OCI-LY1 (cell line): ENCODE measurements at regions not wholly inside any gene's neighbourhood (a gene's known extent, or its start where the extent isn't known, plus 50 kb on each side); places are given as distances from the start of the nearest gene placed in this dataset.

ENCODE experiments used
- H2AFZ ChIP-seq: fragments of 200-600 bp; sonication (generic), shearing (Covaris generic); 2 replicates; pipeline ENCODE4 v1.6.0; 2014; ENCODE audit warnings: antibody characterized with exemption, mild to moderate bottlenecking, low read length
- H3F3A ChIP-seq: fragments of 200-600 bp; sonication (generic), shearing (Covaris generic); 2 replicates; pipeline ENCODE4 v1.6.0; 2014; ENCODE audit warnings: mild to moderate bottlenecking, antibody characterized with exemption, low read length, moderate library complexity; ENCODE audit not compliant: insufficient read depth
- H3K27ac ChIP-seq: fragments of 200-600 bp; sonication (generic); 2 replicates; pipeline ENCODE4 v1.5.1; 2014; ENCODE audit warnings: low read length, mixed run types, mild to moderate bottlenecking, low read depth; ENCODE audit not compliant: poor library complexity, severe bottlenecking
- H3K27me3 ChIP-seq: fragments of 200-600 bp; sonication (generic); 2 replicates; pipeline ENCODE4 v1.6.0; 2014; ENCODE audit warnings: antibody characterized with exemption, mild to moderate bottlenecking, low read length, moderate library complexity; ENCODE audit not compliant: insufficient read depth
- H3K36me3 ChIP-seq: fragments of 200-600 bp; sonication (generic); 2 replicates; pipeline ENCODE4 v1.6.1; 2014; ENCODE audit warnings: mild to moderate bottlenecking, antibody characterized with exemption, low read length, moderate library complexity, mixed read lengths; ENCODE audit not compliant: insufficient read depth
- H3K4me1 ChIP-seq: fragments of 200-600 bp; sonication (generic); 2 replicates; pipeline ENCODE4 v1.5.1; 2014; ENCODE audit warnings: mild to moderate bottlenecking, low read length, moderate library complexity; ENCODE audit not compliant: insufficient read depth, severe bottlenecking
- H3K4me2 ChIP-seq: fragments of 200-600 bp; sonication (generic), shearing (Covaris generic); 2 replicates; pipeline ENCODE4 v1.6.1; 2014; ENCODE audit warnings: low read length
- H3K4me3 ChIP-seq: fragments of 200-600 bp; sonication (generic); 2 replicates; pipeline ENCODE4 v1.5.1; 2014; ENCODE audit warnings: low read length, low read depth, mild to moderate bottlenecking, mixed read lengths; ENCODE audit not compliant: poor library complexity, severe bottlenecking
- H3K79me2 ChIP-seq: fragments of 200-600 bp; shearing (Covaris generic); 2 replicates; pipeline ENCODE4 v1.6.1; 2016; ENCODE audit warnings: mixed run types, low read length, mixed read lengths; ENCODE audit not compliant: insufficient read depth
- H3K9ac ChIP-seq: fragments of 200-600 bp; sonication (generic), shearing (Covaris generic); 2 replicates; pipeline ENCODE4 v1.6.1; 2014; ENCODE audit warnings: mild to moderate bottlenecking, low read length, mixed read lengths
- H3K9me2 ChIP-seq: fragments of 200-600 bp; sonication (generic), shearing (Covaris generic); 2 replicates; pipeline ENCODE4 v1.6.1; 2014; ENCODE audit warnings: low read depth, mild to moderate bottlenecking, low read length, mixed read lengths
- H3K9me3 ChIP-seq: fragments of 200-600 bp; shearing (Covaris generic); 2 replicates; pipeline ENCODE4 v1.6.1; 2014; ENCODE audit warnings: low read length, mixed read lengths
- H4K20me1 ChIP-seq: fragments of 200-600 bp; sonication (generic), shearing (Covaris generic); 2 replicates; pipeline ENCODE4 v1.6.0; 2016; ENCODE audit warnings: mild to moderate bottlenecking, low read length; ENCODE audit not compliant: insufficient read depth
- EZH2 ChIP-seq: fragments of 200-600 bp; sonication (generic), shearing (Covaris generic); IDR thresholded peaks from 2 replicates; pipeline ENCODE4 v1.8.0; 2017; ENCODE audit warnings: borderline replicate concordance, mixed run types, mild to moderate bottlenecking, antibody characterized with exemption, low read length, moderate library complexity, mixed read lengths
- TF ChIP-seq, protein P1 (sequence below): fragments of 200-600 bp; sonication (generic), shearing (Covaris generic); IDR thresholded peaks from 2 replicates; pipeline ENCODE4 v1.5.1; 2017; ENCODE audit warnings: mild to moderate bottlenecking, antibody characterized with exemption, low read length, moderate library complexity, mixed read lengths

DNA sequence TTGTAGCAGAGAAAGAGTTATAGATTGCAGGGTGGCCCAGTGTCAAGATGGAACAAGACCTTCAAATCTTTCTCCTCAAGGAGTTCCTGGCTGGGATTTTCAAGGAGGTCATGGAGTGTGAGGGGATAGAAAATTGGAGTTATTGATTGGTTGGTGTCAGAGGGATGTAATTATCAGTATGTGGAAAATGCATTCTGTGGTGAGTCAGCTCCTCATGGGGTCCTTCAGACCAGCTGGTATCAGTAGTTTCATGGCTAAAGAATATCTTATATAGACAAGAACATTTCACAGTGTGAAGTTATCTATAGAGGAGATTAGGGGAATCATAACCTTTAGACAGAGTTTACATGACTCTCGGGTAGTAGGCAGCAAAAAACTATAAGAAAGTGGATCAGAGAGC, 1114.0 kb upstream of the GBE1 start:
- Histone ChIP-seq H3K4me2 (no peak overlapping the region), H3K27ac (no peak overlapping the region), H3F3A (no peaks in the 10 kb centered on the region), H3K9me2 (no peaks in the 10 kb centered on the region; the same call in 1 of the 2 replicates), H3K4me1 (no peaks in the 10 kb centered on the region), H3K27me3 (no peaks in the 10 kb centered on the region), H3K4me3 (no peak overlapping the region), H3K36me3 (no peaks in the 10 kb centered on the region), H3K9me3 (0 out of 2 replicates have a peak, but pooled peaks cover 5% of the 10 kb centered on the region), H2AFZ (no peak overlapping the region), H4K20me1 (no peaks in the 10 kb centered on the region), H3K79me2 (no peaks in the 10 kb centered on the region), H3K9ac (no peak overlapping the region)
- no peak for TF ChIP-seq EZH2

DNA sequence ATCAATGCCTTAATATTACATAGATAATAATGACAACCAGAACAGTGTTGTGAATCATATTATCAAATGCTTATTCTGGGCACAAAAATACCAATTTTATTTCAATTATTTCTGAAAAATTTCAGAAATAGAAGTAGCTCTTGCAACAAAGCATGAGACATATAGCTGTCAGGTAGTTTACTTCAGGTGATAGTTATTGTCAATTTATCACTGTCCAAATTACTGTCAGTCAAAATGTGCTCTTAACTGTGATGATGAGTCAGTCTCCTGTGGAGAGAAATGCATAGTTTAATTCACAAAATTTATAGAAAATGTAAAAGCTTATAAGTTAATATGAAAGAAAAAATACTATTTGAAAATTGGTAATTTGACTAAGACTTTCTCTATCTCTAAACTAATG, 1078.4 kb upstream of the GBE1 start:
- no peak overlapping the region for H3K27ac ChIP-seq
- no peaks in the 10 kb centered on the region for H3K36me3 ChIP-seq
- no peaks in the 10 kb centered on the region for H4K20me1 ChIP-seq
- H3K9ac ChIP-seq: no peak overlapping the region
- TF ChIP-seq, protein P1, sequence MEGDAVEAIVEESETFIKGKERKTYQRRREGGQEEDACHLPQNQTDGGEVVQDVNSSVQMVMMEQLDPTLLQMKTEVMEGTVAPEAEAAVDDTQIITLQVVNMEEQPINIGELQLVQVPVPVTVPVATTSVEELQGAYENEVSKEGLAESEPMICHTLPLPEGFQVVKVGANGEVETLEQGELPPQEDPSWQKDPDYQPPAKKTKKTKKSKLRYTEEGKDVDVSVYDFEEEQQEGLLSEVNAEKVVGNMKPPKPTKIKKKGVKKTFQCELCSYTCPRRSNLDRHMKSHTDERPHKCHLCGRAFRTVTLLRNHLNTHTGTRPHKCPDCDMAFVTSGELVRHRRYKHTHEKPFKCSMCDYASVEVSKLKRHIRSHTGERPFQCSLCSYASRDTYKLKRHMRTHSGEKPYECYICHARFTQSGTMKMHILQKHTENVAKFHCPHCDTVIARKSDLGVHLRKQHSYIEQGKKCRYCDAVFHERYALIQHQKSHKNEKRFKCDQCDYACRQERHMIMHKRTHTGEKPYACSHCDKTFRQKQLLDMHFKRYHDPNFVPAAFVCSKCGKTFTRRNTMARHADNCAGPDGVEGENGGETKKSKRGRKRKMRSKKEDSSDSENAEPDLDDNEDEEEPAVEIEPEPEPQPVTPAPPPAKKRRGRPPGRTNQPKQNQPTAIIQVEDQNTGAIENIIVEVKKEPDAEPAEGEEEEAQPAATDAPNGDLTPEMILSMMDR: no peak
- TF ChIP-seq EZH2: no peak
- H3K4me1 ChIP-seq: no peaks in the 10 kb centered on the region
- H3K9me3 ChIP-seq: no peaks in the 10 kb centered on the region
- H3K4me3 ChIP-seq: no peak overlapping the region
- H2AFZ ChIP-seq: no peak overlapping the region
- no peaks in the 10 kb centered on the region for H3K79me2 ChIP-seq
- no peak overlapping the region for H3K4me2 ChIP-seq
- H3K9me2 ChIP-seq: no peaks in the 10 kb centered on the region
- no peaks in the 10 kb centered on the region for H3F3A ChIP-seq
- no peaks in the 10 kb centered on the region for H3K27me3 ChIP-seq

DNA sequence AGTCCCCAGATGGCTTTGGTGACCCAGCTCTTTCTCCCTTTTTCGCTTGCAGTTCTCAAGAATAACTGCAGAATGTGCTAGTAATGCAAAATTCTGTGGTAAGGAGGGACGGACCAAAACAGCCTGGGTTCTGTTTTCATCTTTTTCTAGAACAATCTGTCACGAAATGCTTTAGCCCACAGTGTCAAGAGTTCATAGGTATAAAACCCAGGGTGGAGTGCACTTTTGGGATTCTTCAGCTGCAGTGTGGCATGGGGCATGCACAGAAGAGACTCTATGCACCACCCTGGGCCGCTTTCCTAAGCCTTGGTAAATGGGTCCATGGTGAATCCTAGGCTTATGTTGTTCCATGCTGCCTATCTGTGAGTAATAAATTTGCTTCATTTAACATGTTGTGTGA, 1072.7 kb upstream of the GBE1 start:
- Histone ChIP-seq H2AFZ (no peak overlapping the region), H3K27me3 (no peaks in the 10 kb centered on the region), H3K4me3 (no peak overlapping the region), H3K27ac (no peak overlapping the region), H4K20me1 (no peaks in the 10 kb centered on the region), H3K9me2 (no peaks in the 10 kb centered on the region), H3K9ac (no peak overlapping the region), H3K4me1 (no peaks in the 10 kb centered on the region), H3K79me2 (no peaks in the 10 kb centered on the region), H3F3A (no peaks in the 10 kb centered on the region), H3K4me2 (no peak overlapping the region), H3K36me3 (no peaks in the 10 kb centered on the region), H3K9me3 (no peaks in the 10 kb centered on the region)
- TF ChIP-seq, protein P1: no peak
- no peak for TF ChIP-seq EZH2

DNA sequence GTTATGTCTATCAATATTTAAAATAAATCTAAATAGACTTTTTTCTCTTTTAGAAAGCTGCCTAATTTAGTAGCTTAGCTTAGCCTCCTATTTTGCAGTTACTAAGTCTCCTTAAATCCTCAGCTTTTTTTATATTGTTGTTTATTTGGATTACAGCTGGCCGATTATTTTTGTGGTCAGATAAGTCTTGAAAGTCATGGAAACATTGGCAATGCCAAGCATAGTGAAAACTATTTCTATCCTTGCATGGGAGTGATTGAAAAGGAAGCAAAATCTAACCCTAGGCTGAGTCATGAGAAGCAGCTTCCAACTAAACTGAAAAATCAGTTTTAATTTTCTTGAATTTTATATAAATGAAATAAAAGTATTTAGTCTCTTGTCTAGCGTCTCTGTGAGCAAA, 1063.0 kb upstream of the GBE1 start:
- H3K9ac ChIP-seq: no peak overlapping the region
- no peaks in the 10 kb centered on the region for H3K79me2 ChIP-seq
- H3K9me2 ChIP-seq: no peaks in the 10 kb centered on the region
- no peak overlapping the region for H3K4me3 ChIP-seq
- H2AFZ ChIP-seq: no peak overlapping the region
- no peaks in the 10 kb centered on the region; the same call in 1 of the 2 replicates for H3F3A ChIP-seq
- no peak overlapping the region for H3K4me2 ChIP-seq
- H3K27ac ChIP-seq: no peak overlapping the region
- no peaks in the 10 kb centered on the region for H3K36me3 ChIP-seq
- H3K9me3 ChIP-seq: no peaks in the 10 kb centered on the region
- no peaks in the 10 kb centered on the region for H4K20me1 ChIP-seq
- H3K27me3 ChIP-seq: no peaks in the 10 kb centered on the region
- TF ChIP-seq EZH2: no peak
- TF ChIP-seq, protein P1: no peak
- no peaks in the 10 kb centered on the region for H3K4me1 ChIP-seq
